Stimulated activated CD8-positive, alpha-beta memory T cell treated with anti-CD3 and anti-CD28 coated beads, Interleukin-12 subunit alpha, Interleukin-12 subunit beta, amount 100 ng/mL, for 4 hours (primary cell): ENCODE measurements at regions not wholly inside any gene's neighbourhood (a gene's known extent, or its start where the extent isn't known, plus 50 kb on each side); places are given as distances from the start of the nearest gene placed in this dataset.

Experiments
- DNase-seq: peaks from one replicate; pipeline ENCODE4 v3.0.0-alpha.2; 2020; ENCODE audit warnings: low read depth

DNA sequence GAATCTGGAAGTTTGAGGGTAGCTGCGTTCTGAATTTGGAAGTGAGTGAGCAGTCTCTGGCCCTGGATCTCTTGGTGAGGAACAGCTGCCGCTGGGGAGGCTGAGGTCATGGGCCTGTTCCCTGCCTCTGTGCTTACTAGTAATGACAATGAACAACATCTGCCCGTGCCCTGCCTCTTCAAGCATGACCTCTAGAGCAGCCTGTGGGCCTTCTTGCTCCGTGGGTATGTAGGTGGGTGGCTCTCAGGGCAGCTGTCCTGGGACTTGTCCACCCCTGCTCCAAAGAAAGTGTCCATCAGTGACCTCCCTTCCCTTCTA, 186.2 kb downstream of the CXCL12 start:
- DNase-seq, result no peak

DNA sequence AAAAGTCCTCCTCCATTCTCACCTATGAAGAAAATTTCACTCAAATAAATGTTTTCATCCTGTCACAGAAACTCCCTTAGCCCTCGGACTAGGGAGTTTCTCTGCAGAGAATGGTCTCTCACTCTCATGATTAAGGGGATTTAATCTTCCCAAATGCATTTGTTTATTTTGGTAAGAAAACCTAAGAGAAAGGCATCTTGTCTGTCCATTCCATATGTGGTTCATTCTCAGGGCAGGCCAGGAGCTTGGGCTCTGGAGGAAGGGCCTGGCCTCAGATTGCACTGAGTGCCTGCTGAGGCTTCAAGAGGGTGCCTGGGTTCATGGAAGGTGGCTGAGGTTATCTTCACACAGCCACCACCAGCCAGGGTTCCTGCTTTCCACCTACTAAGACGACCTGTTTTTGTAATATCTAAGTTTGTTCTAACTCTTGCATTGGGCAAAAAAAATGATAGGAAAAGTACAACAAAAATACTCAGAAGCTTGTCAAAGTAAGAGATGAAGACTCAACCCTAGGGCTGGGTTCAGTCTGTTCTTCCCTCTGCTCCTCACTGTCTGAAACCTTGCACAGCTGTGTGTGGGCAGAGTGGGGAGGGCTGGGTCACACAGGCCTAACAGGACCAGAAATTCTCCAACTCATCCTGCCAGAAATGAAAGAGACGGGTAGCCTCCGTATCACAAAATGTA, 186.7 kb downstream of the CXCL12 start:
- DNase-seq, result no peak

DNA sequence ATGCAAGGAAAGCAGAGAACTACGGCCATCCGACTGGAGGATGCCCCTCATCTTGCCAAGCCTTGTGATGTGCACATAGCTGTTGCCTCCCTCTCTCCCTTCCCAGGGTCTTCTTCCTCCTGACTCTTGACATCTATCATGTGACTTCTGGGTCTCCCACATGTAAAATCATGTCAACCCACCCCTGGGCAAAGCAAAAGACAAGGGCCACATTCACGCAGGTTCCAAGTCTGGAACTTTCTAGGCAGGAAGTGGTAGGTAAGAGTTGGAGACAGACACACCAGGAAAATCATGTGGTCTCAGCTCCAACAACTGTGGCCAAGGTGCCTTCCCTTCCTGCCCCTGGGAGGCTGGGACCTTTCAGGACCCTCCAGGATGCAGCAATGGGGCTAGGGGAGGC, 187.3 kb downstream of the CXCL12 start:
- no peak for DNase-seq

DNA sequence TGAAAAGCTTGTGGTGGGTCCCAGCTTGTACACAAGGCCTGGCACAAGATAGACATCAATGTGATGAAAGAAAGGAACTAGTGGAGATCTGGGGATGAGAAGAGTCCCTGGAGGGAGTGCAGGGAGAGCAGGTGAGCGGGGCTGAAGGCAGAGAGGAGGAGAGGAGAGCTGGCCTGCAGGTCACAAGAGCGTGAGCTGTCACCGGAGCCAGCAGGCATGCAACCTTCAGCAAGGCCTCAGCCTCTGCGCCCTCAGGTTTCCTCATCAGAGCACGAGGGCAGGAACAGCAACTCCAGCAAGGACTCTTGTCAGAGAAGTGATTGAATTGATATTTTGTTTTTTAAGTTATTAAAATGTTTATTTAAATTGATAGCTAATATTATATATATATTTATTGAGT, 188.6 kb downstream of the CXCL12 start:
- no peak for DNase-seq

DNA sequence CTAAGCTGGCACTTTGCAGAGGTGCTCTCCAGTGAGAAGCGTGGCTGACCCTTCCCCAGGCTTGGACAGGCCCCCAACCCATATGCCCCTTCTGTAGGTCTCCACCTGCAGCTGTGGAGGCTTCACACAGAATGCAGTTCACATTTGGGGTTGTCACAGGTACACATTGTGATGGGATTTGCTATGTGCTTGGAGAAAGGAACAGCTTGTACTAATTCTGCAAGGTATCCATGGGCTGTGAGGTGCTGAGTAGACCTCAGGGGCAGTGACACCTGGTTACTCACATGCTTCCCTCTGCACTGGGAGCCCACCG, 188.9 kb downstream of the CXCL12 start:
- DNase-seq, result no peak

DNA sequence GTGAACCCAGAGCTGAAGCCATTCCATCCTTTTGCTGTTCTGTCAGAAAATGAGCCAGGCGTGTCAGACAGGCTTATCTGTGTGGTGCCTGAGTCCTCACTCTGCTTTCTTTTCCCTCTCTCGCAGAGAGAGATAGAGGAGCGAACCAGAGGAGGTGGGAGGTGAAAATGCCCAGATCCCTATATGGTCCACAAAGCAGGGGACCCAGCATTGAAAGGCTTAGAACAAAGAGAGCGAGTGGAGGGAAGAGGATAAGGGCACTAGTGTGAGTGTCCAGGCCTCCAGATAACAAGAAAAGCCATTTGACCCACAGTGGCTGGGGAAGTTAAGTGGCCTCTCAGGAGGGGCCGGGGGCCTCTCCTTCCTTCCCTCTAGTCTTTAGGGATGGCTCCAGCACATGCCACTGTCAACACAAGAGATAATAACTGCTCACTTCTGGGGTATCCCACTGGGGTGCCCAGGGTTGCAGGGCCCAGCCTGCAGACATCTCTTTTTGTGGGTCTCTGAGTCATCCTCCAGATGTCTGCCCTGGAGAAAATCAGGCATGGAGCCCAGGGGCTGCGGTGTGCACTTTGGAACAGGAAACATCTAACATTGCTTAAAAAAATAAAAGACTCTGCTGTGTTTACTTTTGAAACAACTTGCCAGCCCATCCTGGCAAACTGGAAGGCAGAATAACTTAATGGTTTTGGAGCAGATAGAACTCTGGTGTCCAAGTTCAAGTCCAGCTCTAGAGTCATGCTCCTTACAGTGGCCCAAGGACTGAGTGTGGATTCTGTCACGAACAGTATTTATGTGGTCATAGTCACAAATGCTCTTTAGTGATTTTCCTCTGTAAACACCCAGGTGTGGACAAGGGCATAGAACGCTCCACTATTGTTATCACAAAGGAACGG, 189.5 kb downstream of the CXCL12 start:
- DNase-seq, result no peak

DNA sequence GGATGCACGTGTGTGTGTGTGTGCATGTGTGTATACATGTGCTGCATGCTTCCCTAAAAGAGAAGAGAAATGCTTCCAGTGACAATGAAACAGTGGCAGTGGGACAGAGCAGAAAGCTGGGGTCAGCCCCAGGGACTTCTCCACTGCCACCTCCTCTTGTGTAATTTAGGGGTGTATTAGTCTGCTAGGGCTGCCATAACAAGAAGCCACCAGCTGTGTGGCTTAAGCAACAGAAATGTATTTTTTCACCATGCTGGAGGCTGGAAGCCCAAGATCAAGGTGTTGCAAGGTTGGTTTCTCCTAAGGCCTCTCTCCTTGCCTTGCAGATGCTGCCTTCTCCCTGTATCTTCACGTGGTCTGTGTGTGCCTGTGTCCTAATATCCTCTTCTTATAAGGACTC, 190.5 kb downstream of the CXCL12 start:
- DNase-seq, result no peak

DNA sequence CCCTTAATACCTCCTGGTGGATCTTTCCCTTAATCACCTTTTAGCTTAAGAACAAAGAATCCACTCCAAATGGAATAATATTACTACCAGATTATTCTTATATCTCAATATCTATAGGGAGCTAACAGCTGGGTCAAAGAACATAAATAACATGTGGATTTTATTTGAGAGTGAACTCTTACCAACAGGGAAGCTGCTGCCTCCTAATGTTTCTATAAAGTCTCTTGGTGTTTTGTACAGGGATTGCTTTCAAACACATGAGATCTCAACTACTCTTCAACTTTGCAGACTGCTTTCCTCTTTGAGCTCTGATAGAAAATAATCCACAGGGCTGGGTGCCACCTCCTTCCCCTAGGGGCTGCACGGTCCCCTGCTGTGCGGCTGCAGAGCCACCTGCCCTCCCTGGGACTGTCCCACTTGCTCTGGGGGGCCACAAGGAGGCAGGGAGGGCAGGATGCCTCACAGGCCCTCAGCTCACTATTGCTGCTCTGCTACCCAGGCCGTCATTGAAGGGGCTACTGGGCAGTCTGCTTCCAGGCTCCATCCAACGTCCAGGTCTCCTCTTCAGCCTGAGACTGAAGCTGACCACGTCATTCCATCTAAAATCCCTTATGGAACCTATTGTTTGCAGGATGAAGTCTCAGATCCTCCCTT, 191.2 kb downstream of the CXCL12 start:
- DNase-seq, result no peak

DNA sequence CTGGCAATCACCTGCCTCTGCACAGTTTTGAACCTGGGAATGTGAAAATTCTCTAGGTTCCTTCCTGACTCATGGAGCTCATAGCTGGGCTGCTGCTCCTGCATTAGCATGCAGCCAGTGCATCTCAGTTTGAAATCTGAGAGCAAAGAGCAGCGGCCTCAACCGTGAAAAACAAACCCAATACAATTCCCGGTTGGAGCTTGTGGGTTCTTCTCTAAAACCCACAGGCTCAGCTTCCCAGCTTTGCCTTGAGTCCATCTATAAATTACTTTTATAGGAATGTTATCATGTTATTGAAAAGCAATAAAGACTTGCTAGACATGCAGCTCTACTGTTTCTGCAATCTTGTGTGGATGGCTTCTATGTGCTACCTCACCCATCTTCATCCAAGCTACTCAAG, 191.7 kb downstream of the CXCL12 start:
- DNase-seq, result no peak

DNA sequence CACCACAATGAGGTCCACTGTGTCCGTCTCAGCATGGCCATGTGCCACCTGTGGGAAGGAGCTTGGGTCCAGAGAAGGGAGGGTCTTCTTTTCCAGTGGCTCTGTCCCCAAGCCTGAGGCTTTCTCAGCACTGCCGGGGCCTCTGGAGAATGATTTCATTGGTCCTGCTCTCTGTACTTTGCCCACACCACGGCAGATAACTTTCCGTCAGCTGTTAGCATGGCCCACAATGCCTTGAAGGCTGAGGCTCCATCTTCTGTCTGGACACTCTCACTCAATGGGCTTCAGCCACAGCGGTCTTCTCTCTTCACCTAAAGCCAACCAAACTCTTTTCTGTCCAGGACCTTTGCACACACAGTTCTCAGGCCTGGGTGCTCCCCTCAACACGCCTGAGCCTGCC, 192.5 kb downstream of the CXCL12 start:
- DNase-seq, result no peak

DNA sequence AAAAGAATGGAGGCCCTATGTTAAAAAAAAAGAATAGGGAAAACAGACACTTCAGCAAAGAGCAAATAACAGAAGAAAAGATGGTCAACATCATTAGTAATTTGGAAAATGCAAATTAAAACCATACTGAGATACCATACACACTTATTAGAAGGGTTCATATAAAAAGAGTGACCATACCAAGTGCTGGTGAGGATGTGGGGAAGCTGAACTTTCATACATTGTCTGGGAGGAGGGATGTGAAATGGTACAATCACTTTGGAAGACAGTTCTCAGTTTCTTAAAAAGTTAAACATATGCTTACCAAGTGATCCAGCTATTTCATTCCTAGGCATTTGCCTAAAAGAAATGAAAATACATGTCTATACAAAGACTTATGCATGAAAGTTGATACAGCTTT, 194.4 kb downstream of the CXCL12 start:
- no peak for DNase-seq

DNA sequence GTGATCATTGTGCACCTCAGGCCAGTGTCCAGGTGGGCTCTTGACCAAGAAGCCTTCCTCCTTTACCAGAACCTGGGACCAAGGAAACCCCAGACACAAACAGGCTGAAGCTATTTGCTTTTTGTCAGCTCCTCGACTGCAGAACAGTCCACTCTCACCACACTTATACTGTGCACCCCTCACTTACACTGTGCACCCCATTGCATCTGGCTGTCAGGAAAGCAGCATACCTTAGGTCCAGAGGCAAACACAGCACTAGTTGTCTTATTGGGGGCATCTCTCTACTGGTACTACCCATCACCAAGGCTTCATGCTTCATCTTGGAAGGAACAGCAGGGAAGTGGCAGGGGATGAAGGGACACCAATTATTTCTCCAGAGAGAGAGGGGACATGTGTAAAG, 198.1 kb downstream of the CXCL12 start:
- no peak for DNase-seq

DNA sequence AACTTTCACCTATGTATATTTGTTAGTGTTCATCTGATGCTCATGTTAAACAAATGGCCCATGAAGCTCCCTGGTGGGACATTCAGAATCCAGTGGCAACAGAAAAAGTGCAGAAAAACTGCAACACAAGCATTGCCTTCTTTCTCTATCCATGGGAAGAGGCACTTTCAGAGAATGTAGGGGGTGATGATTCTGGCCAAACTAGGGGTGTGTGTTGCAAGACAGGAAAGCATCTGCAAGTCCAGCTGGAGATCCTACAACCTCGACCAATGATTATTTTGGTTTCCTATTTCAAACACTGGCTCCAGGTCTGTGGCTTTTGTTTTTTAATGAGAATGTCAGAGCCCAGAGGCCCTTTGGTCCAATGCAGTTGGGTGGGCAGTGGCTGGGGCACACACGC, 198.7 kb downstream of the CXCL12 start:
- DNase-seq, result no peak

DNA sequence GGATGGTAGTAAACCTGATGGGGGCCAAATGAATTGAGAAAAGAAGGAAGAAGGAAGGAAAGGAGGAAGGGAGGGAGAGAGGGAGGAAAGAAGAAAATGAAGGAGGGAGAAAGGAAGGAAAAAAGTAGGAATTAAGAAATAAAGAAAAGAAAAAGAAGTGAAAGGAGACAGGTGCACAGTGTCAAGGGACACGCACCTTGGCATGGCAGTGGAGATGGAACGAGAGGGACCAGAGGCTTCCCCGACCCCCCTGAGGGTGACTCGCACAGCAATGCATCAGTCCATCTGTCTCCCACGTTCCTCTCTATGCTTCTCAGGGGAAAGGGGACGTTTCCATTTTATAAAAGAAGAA, 199.6 kb downstream of the CXCL12 start:
- no peak for DNase-seq

DNA sequence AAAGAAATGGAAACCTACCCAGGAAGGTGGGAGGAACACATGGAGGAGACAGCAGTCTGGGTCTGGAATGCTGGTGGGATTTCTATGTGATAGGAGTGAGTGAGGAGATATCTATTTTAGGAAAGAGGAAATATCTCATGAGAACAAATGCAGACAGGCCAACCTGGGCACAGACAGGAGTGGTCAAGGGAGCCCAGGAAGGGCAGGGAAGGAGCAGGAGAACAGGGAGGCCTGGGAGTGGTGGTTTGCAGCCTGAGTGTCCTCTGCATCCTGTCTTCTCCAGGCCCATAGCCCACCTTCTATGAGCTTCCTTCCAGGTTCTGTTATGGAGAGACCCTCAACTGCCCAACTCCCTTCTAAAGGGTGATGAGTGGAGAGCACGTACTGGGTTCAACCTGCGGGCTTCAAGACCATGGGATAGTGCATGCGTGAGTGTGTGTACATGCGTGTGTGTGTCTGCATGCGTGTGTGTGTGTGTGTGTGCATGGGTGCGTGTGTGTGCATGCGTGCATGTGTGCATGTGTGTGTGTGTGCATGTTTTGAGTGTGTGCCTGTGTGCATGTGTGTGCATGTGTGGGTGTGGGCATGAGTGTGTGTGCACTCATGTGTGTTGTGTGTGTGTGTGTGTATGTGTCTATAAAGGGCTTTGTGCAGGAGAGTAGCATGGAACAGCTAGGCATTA, 200.1 kb downstream of the CXCL12 start:
- no peak for DNase-seq

DNA sequence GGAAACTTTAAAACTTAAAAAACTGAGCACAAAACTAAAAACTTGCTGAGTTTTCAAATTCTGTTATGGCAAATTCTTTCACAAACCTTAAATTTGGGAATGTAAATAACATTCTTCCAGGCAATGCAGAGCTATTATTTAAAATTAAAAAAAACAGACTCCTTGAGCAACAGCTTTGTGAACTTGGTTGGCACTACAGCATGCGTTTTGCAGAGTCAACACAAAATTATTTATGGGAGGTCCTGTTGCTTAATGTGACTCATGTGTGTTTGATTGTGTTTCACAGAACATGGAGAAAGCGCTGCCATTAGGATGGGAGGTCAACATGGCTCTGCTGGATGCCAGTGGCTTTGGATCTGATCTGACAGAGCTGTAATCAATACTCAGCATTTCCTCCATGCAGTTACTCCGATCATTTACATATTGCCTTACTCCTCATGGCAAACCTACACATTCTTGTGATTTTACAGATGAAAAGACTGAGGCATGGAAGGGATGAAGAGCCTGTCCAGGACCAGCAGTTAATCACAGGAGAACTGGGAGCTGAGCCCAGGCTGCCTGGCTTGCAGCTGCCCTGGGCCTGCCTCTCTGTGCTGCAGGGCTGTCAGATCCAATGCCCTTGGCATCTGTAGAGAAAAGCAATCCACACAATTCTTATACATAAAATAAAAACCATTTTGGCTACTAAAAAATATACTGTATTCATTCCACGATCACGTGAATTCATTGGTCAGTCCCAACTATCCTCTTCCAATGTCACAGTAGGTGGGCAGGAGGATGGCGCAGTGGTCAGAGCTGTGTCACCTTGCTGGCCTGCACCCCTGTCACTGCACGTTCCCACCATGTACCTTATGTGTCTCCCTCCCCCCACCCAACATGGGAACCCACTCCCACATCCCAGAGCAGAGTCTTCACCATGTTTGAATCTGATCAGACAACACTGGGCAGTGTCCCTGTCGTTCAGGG, 200.9 kb downstream of the CXCL12 start:
- DNase-seq, result no peak

DNA sequence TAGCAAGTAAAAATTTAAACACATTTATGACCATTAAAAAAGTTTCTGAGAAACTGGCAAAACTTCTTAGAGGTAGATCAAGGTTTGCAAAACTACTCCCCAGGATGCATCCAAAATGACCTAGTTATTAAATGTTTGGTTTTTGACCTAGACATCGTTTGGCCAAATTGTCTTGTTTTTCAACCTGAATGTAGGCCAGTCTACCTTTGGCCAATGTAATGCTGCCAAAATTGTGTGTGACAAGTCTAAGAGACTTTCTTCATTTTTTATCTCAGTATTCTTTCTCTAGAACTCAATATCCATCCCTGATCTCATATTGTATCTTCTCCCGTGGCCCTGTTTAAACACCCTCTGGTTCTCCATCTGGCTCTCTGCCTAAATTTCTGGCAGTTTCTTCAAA, 202.0 kb downstream of the CXCL12 start:
- DNase-seq, result no peak

DNA sequence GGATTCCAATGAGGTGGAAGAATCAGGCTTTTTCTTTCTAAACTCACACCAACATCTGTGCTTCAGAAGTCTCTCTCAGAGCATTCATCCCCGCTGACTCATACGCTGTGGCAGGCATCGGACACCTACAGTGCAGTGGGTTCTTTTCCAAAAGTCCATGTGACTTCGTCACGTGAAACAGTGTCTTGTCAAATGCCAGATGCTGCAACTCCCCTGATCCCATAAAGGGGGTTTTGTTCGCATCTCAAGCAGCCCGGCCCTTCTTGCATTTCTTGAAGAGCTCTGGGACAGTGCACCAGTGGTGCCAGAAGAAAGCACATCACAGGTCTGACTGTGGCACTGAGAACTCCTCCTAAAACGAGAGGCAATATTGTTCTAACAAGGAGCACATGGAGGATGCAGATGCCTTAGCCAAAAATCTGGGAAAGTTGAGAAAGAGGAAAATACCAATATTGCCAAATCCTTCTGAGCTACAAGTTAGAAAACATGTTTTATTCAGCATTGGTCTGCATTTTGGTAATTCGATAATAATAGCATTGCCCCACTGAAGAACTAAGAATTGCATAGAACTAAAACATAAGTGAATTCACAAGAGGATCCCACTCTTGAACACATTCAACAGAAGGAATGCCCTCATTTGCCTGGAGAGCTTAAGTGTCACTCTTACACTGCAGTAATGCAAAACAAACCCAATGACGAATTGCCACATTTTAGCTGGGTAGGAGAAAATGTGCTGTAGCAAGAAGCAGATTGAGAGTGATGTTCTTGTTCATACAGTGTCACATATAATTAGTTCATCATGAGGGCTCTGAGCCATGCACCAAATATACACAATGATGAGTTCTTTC, 204.4 kb downstream of the CXCL12 start:
- DNase-seq, result no peak

DNA sequence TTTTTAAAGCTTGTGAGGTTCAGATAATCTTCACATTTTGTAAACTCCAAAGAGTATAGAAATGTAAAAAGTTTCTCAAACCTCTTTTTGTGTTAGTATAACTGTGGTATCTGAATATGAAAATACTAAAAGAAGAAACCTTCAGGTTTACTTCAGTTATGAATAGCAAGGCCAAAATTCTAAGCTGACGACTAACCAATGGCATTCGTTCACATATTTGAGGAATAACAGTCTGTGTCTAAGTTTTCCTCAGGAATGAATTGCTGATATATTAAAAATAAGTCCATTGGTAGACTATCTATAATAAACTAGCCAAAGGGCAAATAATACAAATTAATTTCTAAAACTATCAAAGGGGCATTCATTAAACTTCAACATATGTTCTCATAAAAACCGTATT, 206.0 kb downstream of the CXCL12 start:
- DNase-seq, result no peak

DNA sequence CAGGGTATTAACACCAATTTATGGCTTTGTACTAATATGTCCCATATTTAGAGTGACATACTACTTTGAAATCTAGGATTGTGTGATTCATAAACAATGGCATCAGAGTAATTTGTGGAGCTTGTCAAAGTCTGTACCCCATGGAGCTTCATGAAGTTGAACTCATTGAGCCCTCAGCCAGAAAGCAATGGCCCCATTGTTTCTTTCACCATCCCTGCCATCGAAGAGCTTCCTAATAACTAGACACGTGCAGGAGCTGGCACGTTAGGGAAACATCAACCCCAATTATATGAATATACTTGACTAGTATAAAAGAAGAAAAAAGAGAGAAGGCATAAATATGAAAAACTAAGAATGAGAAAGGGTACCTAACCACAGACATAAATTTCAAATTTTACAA, 206.6 kb downstream of the CXCL12 start:
- DNase-seq, result no peak

DNA sequence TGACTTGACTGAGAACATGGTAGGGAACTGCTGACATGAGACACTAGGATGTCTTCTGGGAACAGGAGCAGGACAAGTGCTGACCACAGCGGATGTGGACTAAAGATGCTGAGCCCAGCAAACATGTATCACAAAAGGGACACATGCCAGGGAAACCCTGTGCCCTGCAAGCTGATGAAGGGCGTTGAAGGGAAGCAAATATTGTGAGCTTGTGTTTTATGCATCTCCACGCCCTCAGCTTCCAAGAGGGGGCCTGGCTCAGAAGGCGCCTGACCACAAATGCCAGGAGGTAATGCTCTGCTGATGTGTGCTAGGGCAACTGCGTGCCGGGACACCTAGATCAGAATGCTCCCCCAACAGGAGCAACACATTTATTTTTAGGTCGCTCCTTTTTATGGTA, 207.3 kb downstream of the CXCL12 start:
- no peak for DNase-seq
